ENCODE measurements at regions not wholly inside any gene's neighbourhood (a gene's known extent, or its start where the extent isn't known, plus 50 kb on each side); places are given as distances from the start of the nearest gene placed in this dataset.
A peak's percentile ranks its signal among the peaks of the same experiment; 100 is the strongest.

- H3K9me3 ChIP-seq (ENCODE audit: severe bottlenecking): no peaks in the 10 kb centered on the region
- DNase-seq: peak; percentile 37
- H3K27me3 ChIP-seq (ENCODE audit: insufficient read depth, low read depth, severe bottlenecking): no peaks in the 10 kb centered on the region
- no peaks in the 10 kb centered on the region for H3K36me3 ChIP-seq
- no peak overlapping the region for H3K27ac ChIP-seq
- H3K4me3 ChIP-seq (ENCODE audit: low read depth, low read length): no peak overlapping the region
- TF ChIP-seq, protein P1, sequence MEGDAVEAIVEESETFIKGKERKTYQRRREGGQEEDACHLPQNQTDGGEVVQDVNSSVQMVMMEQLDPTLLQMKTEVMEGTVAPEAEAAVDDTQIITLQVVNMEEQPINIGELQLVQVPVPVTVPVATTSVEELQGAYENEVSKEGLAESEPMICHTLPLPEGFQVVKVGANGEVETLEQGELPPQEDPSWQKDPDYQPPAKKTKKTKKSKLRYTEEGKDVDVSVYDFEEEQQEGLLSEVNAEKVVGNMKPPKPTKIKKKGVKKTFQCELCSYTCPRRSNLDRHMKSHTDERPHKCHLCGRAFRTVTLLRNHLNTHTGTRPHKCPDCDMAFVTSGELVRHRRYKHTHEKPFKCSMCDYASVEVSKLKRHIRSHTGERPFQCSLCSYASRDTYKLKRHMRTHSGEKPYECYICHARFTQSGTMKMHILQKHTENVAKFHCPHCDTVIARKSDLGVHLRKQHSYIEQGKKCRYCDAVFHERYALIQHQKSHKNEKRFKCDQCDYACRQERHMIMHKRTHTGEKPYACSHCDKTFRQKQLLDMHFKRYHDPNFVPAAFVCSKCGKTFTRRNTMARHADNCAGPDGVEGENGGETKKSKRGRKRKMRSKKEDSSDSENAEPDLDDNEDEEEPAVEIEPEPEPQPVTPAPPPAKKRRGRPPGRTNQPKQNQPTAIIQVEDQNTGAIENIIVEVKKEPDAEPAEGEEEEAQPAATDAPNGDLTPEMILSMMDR (IDR thresholded peaks at IDR 0.05; ENCODE audit: low read depth, low read length): no peak
These were observed 103.5 kb upstream of the FRMD6 start for GRCh38 chr14:51548187-51548586.

GRCh38 chr14:51550636-51551035 lies 101.1 kb upstream of the FRMD6 start:
- no peak for DNase-seq
- H3K36me3 ChIP-seq: no peaks in the 10 kb centered on the region
- H3K27me3 ChIP-seq (ENCODE audit: insufficient read depth, low read depth, severe bottlenecking): no peaks in the 10 kb centered on the region
- no peak overlapping the region for H3K4me3 ChIP-seq (ENCODE audit: low read depth, low read length)
- TF ChIP-seq, protein P1 (IDR thresholded peaks at IDR 0.05; ENCODE audit: low read depth, low read length): no peak
- no peaks in the 10 kb centered on the region for H3K9me3 ChIP-seq (ENCODE audit: severe bottlenecking)
- H3K27ac ChIP-seq: no peak overlapping the region

GRCh38 chr14:51552275-51552674 lies 99.4 kb upstream of the FRMD6 start:
- no peak for DNase-seq
- Histone ChIP-seq H3K9me3 (ENCODE audit: severe bottlenecking) (no peaks in the 10 kb centered on the region), H3K4me3 (ENCODE audit: low read depth, low read length) (no peak overlapping the region), H3K27ac (no peak overlapping the region), H3K27me3 (ENCODE audit: insufficient read depth, low read depth, severe bottlenecking) (no peaks in the 10 kb centered on the region), H3K36me3 (no peaks in the 10 kb centered on the region)
- TF ChIP-seq, protein P1 (IDR thresholded peaks at IDR 0.05; ENCODE audit: low read depth, low read length): peak; percentile 30; the same call in 1 of the 2 replicates

- no peaks in the 10 kb centered on the region for H3K9me3 ChIP-seq (ENCODE audit: severe bottlenecking)
These were observed 98.8 kb upstream of the FRMD6 start for GRCh38 chr14:51552768-51553404.

GRCh38 chr14:51554339-51554920 lies 97.3 kb upstream of the FRMD6 start:
- H3K36me3 ChIP-seq: no peaks in the 10 kb centered on the region
- no peak for DNase-seq
- no peaks in the 10 kb centered on the region for H3K9me3 ChIP-seq (ENCODE audit: severe bottlenecking)
- H3K27ac ChIP-seq: no peak overlapping the region
- TF ChIP-seq, protein P1 (IDR thresholded peaks at IDR 0.05; ENCODE audit: low read depth, low read length): no peak
- no peaks in the 10 kb centered on the region for H3K27me3 ChIP-seq (ENCODE audit: insufficient read depth, low read depth, severe bottlenecking)
- no peak overlapping the region for H3K4me3 ChIP-seq (ENCODE audit: low read depth, low read length)

More at GRCh38 chr14:51552768-51553404, 98.8 kb upstream of the FRMD6 start:
- H3K27me3 ChIP-seq (ENCODE audit: insufficient read depth, low read depth, severe bottlenecking): no peaks in the 10 kb centered on the region
- no peak overlapping the region for H3K27ac ChIP-seq
- no peak overlapping the region for H3K4me3 ChIP-seq (ENCODE audit: low read depth, low read length)
- no peak for DNase-seq
- H3K36me3 ChIP-seq: no peaks in the 10 kb centered on the region
- TF ChIP-seq, protein P1 (IDR thresholded peaks at IDR 0.05; ENCODE audit: low read depth, low read length): no peak
